Renal cortex interstitium (tissue), 11 donors: ENCODE measurements at regions not wholly inside any gene's neighbourhood (a gene's known extent, or its start where the extent isn't known, plus 50 kb on each side); places are given as distances from the start of the nearest gene placed in this dataset.
"Not testable (repeated sequence)": the region's sequence is repeated elsewhere in the genome, so short reads cannot be mapped to it uniquely, and the experiment has no call there.

Experiments
- DNase-seq, 11 donors: peaks; one replicate each; pipeline ENCODE4 v3.0.0-alpha.2; 2013; ENCODE audit warnings: low read depth in 9 of 11, low spot score in 4 of 11; ENCODE audit errors: extremely low read depth in 1 of 11

DNA sequence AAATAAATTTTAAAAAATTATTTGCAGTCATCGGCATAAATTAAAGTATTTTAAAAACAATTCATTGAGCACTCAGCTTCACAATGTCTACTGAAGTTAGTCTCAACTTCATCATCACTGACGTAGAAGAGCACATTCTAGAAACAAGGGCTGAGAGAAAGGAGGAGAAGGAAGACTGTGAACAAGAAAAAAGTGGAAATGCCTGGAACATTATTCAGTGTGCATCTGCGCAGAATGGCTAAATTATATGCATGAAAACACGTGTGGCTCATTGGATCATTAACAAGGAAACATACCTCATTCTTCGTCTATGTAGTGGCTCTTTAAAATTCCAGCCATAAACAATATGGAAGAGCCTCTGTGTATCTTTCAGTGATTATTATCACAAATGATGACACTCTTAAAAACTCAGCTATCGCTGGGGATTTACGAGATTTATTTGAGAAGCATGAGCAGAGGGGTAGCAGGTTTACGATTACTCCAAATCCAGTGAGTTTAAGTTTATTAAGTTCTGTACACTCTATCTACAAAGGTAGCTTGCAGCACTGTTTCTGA lies 404.2 kb upstream of the CDIN1 start:
- DNase-seq, result no peak

DNA sequence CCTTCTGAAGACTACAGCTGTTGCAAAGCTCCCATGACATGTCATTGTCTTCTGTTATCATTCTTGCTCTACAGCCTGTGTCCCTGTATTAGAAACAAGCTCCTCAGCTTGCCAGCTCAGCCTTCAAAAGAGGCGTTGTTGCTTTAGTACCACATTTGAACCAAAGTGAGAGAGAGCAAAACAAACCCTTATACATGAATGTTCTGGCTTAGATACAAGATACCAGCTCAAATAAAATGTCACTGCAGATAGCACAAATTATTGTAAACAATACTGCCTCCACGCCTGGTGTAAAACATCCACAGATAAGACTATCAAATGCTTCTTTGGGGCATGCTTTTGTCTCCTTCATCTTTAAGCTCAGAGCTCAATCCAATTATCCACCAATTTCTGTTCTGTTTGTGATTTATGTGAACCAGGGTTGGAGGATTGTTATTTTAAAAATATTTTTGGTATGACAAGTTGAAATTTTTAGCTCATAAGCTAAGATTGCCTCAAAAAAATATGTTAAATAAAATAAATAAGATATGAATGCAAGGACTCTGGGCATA lies 403.6 kb upstream of the CDIN1 start:
- DNase-seq, result no peak

DNA sequence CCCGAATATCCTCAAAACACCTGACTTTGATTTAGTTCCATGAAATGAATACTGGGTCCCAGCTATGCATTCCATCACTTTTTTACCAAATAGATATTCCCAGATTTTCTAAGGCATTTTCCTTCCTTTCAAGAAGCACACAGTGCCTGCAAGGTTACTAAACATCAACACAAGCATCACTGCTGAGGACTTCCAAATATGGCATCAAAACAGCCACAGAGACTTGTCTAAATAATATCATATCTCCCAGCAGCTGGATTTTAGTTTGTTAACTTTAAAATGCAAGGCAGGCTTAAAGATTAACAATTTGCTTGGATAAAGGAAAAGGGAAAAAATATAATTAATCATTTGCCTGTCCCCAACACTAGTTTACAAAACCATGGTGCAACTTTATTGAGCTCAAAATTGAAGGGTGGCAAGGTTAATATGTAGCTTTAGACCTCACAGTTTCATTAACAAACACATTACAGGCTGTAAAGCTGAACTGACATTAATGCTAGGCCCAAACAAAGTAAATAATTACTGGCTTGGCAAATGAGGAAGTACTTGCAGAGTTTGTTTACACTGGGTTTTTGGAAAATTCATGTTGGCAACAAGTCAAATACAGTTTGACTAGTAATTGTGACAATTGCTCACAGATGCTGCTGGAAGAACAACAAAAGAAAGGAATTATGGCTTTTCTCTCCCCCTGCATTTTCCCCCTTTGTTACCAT lies 401.7 kb upstream of the CDIN1 start:
- peak; percentile 46 to 88 (median 75) for DNase-seq

DNA sequence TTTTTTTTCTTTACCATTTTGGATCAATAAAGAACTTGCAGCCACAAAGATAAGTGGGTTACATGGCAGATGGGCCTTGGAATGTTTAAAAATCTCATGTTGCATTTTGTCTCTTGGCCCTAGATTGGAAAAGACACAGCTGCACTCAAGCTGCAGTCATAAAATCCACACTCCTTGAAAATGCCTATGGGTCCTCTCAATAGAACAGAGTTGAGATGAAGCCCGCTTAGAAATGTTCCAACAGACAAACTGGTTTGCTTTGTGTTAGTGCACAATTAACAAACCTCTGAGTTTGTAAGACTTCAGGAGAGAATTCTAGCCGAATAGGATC lies 401.2 kb upstream of the CDIN1 start:
- peak in 1 of 11 donors; percentile 28 for DNase-seq

DNA sequence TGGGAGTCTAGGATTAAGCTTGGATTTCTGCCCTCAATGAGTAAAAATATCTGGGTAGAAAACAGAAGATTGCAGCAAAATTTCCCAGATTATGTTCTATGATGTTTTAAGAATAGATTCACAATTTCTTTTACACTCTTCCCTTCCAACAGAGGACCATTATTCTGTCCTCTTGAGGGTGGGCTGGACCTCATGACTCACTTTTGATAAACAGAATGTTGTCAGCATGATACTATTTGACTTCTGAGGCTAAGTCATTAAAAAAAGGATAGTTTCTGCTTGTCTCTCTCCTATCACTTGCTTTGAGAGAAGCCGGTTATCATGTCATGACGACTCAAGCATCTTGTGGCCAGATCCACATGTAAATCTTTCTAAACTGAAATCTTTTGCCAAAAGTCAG lies 396.2 kb upstream of the CDIN1 start:
- no peak for DNase-seq

DNA sequence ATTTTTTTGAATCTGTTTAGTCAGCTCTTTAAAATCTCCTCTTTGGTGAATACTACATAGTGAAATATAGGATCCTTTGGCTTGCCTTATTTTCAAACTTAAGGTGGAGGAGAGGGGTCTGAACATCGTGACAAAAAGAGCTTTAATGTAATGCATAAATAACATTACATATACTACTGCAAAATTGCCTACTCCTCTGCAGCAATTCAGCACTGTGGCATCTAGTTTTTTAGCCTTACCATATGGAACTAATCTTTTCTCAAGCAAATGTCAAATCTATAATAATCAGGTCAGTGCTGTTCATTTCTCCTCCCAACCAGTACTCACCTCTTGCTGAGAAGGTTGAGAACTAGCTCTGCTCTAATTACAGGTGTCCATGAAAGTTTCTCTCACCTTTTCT lies 394.0 kb upstream of the CDIN1 start:
- DNase-seq, result no peak

DNA sequence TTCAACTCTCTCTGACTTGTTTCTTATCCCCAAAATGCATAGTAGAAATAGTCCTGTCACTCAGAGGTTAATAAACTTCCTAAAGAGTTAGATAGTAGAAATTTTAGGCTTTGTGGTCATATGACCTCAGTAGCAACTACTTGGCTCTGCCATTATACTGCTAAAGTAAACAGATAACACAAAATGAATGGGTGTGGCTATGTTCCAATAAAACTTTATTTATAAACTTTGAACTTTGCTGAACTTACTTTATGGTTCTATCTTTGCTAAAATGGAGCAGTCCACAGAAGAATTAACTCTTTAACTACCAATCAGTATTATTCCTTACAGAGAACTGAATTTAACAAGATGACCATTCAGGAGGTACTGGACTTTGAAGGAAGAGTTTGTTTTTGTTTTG lies 393.6 kb upstream of the CDIN1 start:
- DNase-seq, result no peak

DNA sequence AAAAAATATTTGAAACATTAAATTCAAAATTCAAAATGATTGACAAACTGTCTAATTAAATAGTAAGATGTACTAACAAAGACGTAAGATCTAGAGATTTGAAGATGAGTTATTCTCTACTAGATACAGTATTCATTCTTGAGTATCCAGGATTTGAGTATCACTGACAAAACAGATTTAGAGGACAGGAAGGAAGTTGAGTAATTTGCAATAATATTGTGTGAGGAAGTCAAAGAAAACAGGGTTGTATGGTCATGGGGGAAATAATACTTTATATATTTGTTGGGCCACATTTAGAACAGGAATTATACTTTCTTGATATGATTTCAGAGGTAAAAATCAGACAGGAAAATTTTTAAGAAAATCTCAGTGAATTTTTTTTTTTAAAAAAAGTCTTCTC lies 393.1 kb upstream of the CDIN1 start:
- no peak for DNase-seq

DNA sequence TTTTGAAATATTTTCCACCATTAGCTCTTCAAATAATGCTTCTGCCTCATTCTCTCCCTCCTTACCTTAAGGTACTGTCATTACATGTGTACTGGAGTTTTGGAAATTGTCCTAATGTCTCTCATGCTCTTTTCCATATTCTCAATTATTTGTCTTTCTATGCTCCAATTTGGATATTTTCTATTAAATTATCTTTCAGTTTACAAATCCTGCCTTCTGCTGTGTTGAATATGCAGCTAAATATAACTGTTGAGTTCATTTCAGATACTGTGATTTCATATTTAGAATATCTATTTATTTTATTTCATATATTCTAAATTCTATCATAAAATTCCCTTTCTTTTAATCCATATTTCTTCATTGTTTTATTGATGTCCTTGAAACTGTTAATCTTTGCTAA lies 388.0 kb upstream of the CDIN1 start:
- DNase-seq, result no peak

DNA sequence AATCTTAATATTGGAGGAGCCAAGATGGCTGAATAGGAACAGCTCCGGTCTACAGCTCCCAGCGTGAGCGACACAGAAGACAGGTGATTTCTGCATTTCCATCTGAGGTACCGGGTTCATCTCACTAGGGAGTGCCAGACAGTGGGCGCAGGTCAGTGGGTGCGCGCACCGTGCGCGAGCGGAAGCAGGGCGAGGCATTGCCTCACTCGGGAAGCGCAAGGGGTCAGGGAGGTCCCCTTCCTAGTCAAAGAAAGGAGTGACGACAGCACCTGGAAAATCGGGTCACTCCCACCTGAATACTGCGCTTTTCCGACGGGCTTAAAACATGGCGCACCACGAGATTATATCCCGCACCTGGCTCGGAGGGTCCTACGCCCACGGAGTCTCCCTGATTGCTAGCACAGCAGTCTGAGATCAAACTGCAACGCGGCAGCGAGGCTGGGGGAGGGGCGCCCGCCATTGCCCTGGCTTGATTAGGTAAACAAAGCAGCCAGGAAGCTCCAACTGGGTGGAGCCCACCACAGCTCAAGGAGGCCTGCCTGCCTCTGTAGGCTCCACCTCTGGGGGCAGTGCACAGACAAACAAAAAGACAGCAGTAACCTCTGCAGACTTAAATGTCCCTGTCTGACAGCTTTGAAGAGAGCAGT lies 383.9 kb upstream of the CDIN1 start:
- not testable (repeated sequence) for DNase-seq

DNA sequence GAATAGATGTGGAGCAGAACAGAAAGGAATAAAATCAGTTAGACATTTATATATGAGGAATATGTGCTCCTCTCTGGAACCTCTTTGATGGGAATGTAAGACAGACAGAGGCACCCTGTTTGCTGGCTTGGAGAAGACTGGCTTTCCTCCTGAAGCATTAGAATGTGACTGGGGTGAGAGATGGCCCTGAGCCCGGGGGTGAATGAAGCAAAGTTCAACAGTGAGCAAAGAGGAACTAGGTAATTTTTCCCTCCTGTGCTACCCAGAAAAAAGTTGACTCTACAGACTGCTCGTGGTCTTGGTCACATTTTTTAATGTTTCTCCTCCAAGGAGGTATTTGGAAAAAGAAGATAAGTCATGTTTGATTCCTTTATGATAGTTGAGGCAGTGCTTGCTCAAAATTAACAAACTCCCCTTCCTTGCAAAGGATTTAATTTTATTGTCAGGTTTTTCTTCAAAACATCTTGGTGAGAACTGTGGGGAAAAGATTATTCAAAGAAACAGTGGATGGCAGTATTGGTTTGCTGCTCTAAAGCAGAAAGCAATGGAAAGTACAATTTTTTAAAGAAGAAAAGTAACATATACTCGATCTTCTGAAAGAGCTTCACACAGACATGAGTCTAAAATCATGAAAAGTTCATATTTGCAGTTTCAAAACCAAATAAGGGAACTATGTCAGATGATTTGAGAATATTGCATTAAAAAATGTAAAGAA lies 370.4 kb upstream of the CDIN1 start:
- DNase-seq, result peak in 1 of 11 donors; percentile 6

DNA sequence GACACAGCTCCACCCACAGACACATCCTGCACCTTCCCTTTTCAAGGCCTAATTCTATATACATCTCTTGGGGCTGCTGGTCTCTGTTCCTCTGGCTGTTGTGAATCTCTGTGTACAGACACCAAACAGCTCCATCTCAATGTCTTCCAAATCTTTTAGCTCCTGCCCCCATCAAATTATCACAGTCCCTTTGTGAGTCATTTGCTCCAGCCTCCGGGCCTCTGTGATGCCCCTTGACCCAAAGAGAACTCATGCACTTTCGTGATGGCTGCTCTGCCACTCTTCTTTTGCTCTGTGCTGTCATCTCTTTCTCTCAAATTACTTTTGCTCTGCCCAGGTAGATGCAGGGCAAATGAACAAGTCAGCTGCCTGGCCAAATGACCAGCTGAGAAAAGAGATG lies 369.0 kb upstream of the CDIN1 start:
- no peak for DNase-seq

DNA sequence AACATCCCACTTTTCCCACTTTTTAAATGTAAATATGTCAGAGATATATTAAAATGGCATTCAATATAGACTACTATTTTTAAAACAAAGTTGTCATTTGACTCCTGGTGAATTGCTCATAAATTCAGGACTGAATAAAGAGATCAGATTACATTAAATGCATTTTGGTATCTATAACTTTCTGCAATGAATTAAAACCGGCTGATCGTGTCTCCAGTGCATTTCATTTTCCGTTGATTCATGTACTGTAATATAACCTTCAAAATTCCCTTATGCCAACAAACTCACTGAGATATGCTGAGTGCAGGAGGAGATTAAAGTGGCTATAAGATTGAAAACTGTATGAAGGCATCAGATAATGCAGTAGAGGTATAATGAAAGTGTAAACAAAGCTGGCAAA lies 361.1 kb upstream of the CDIN1 start:
- DNase-seq, result no peak

DNA sequence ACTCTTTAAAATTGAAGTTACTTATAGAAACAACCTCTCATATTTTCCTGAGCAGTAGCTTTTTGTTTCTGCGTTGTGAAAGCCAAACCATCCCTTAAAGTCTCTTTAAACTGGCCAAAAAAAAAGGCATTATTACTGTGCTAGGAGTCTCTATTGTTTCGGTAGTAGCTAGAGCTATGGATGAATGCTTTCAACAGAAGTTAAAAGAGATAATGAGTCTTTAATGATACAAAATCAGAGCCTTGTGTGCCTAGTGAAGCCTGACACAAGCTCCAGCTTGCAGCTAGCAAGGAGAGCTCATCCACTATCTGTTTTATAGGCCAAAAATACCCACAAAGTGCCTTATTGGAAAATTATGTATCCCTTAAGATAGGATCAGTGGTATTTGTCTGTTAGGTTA lies 360.4 kb upstream of the CDIN1 start:
- no peak for DNase-seq

DNA sequence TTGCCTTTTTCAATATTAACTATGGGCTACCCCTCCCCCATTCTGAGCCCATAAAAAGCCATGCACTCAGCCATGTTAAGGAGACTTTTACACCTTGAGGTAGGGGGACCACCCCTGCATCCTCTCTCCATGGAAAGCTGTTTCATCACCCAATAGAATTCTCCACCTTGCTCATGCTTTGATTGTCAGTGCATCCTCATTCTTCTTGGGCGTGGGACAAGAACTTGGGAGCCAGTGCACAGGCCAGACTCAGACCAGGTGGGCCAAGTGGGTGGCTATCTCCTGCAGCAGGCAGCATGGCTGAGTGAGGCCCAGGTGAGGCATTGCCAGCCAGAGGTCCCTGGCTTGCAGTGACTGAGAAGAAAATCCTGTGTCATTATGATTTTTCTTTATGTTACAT lies 357.4 kb upstream of the CDIN1 start:
- no peak for DNase-seq

DNA sequence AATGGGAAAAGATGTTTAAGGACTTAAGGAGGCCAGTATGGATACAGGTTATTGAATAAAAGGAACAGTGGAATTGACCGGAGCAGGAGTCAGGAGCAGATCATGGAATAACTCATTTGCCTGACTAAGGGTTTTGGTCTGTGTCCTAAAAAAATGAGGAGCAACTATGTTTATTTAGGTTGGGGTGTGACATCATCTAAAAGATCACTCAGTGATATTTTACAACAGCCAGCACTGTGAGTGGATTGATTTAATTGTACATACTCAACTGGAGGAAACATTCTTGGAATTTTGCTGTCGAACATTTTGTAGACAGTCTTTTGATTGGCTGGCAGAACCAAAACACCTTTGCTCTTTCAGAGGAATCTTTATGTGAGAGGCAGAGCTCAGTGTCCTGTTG lies 348.6 kb upstream of the CDIN1 start:
- no peak for DNase-seq

DNA sequence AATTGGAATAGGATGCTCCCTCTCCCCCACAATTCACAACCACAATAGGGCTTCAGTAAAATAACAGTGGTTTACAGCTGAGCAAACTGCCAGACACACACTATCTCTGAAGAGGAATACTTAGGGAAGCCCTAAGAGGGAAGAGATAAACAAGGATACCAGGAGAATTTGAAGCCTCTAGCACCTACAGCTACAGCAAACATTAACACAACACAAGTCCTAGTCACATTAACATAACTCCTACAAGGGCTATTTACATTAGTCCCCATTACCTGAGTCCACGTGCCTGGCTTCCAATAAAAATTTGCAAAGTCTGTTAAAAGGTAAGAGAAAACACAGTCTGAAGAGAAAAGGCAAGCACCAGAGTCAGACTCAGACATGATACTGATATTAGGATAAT lies 346.9 kb upstream of the CDIN1 start:
- no peak for DNase-seq

DNA sequence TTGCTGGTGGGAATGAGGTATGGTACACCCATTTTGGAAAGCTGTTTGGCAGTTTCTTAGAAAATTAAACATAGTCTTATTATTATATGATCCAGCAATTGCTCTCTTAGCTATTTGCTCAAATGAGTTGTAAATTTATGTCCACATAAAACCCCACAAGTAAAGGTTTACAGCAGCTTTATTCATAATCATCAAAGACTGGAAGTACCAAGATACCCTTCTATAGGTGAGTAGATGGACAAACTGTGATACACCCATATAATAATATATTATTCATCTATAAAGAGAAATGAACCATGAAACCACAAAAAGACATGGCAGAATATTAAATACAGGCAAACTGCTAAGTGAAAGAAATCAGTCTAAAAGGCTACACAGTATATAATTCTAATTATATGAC lies 344.7 kb upstream of the CDIN1 start:
- no peak for DNase-seq

DNA sequence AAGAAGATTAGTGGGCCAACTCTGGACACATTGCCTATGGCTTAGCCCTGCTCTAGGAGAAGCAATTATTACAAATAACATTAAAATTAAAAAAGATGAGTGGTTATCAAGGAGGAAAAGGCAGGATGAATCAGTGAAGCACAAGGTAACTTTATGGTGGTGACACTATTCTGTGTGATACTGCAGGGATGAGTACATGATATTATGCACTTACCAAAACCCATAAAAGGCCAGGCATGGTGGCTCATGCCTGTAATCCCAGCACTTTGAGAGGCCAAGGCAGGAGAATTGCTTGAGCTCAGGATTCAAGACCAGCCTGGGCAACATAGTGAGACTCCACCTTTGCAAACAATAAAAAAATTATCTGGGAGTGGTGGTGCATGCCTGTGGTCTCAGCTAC lies 344.3 kb upstream of the CDIN1 start:
- no peak for DNase-seq

DNA sequence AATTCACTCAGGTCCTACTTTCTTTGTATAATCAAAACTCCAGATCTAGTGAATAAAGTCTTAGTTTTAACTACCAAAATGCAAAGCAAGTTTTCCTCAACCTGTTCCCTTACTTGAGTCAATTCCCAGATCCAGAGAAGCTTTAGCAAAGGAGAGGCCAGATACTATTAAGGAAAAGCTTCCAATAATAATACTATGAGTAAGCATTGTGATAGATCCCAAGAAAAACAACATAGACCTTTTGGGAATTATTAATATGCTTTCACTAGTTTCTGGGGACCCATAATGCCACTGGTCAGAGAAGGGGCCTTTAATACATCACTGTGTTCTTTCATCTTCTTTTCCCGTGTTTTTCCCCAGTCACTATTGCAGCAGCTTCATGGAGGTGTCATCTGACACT lies 339.9 kb upstream of the CDIN1 start:
- DNase-seq, result no peak
